ENCODE measurements at regions not wholly inside any gene's neighbourhood (a gene's known extent, or its start where the extent isn't known, plus 50 kb on each side); places are given as distances from the start of the nearest gene placed in this dataset.

DNA sequence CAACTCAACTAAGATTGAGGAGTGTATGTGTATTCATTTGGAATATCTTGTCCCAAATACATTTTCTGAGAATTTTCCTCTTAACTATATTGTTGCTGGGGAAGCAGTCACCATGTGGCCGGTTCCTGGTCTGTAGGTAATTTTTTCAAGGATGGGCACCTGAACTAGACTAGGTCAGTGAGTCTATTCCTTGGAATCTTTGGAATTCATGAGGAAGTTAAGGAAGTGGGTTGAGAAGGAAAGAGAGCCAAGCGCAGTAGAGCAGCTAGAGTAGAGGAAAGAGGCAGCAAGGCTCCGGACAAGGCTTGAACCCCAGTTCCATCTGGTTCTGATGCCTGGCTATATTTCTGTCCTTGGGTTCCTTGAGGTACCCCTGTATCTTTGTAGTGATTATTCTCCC is 183.7 kb downstream of the DACT1 start:
- Histone ChIP-seq H4K5ac (ENCODE audit: insufficient read length, low read depth, low read length) (no peak overlapping the region), H3K4me2 (ENCODE audit: insufficient read depth, insufficient read length, low read length) (no peak overlapping the region), H3K9ac (ENCODE audit: extremely low read depth, insufficient read length, low read length) (no peak overlapping the region), H3K9me3 (ENCODE audit: control insufficient read depth, low read depth, low read length) (no peaks in the 10 kb centered on the region), H3K23me2 (ENCODE audit: insufficient read length, low read depth, low read length, poor library complexity, severe bottlenecking) (no peaks in the 10 kb centered on the region), H3T11ph (ENCODE audit: low read length) (no peak overlapping the region), H2AFZ (ENCODE audit: low read length) (no peak overlapping the region), H3K4ac (ENCODE audit: low read depth, low read length) (no peak overlapping the region), H3K27ac (ENCODE audit: insufficient read length, low read depth, low read length) (no peak overlapping the region), H2BK12ac (ENCODE audit: insufficient read length, low read depth, low read length) (no peak overlapping the region), H4K91ac (ENCODE audit: insufficient read length, low read depth, low read length) (no peak overlapping the region), H2BK15ac (ENCODE audit: low read depth, low read length) (no peak overlapping the region), H2AK5ac (ENCODE audit: insufficient read length, low read length) (no peak overlapping the region), H2BK120ac (ENCODE audit: low read depth, low read length, poor library complexity, severe bottlenecking) (no peak overlapping the region), H3K14ac (ENCODE audit: insufficient read depth, low read length) (no peak overlapping the region), H2BK5ac (ENCODE audit: insufficient read length, low read length) (no peak overlapping the region), H3K23ac (ENCODE audit: insufficient read length, low read depth, low read length) (no peak overlapping the region), H2BK20ac (ENCODE audit: low read depth, low read length, poor library complexity, severe bottlenecking) (no peak overlapping the region), H3K56ac (ENCODE audit: insufficient read length, low read depth, low read length) (no peak overlapping the region), H4K8ac (replicated peaks; ENCODE audit: insufficient read length, low read depth, low read length) (no peak overlapping the region), H4K20me1 (ENCODE audit: control insufficient read depth, insufficient read depth, insufficient read length) (no peaks in the 10 kb centered on the region), H3K18ac (ENCODE audit: insufficient read length, low read depth, low read length) (no peak overlapping the region), H3K79me2 (ENCODE audit: insufficient read depth, low read length) (no peaks in the 10 kb centered on the region), H3K27me3 (ENCODE audit: insufficient read depth, low read length) (no peaks in the 10 kb centered on the region), H3K79me1 (ENCODE audit: insufficient read depth, low read depth, low read length, poor library complexity, severe bottlenecking) (no peaks in the 10 kb centered on the region), H3K4me1 (ENCODE audit: insufficient read depth, low read length) (no peaks in the 10 kb centered on the region)
- Mint-ChIP-seq H3K4me3 (no peak overlapping the region), H3K27me3 (ENCODE audit: low read depth) (peaks cover 2% of the 10 kb centered on the region), H3K36me3 (ENCODE audit: insufficient read depth in 1 of 3, low read depth in 3 of 3) (no peaks in the 10 kb centered on the region; a peak in 1 of 7 replicates), H3K9me3 (peaks cover 0 to 3% of the 10 kb centered on the region in 2 experiments; a peak in 1 of 5 replicates), H3K27ac (no peak overlapping the region), H3K4me1 (no peaks in the 10 kb centered on the region)
- DNase-seq, result no peak
- WGBS (ENCODE audit: extremely low coverage, insufficient read length, low lambda C conversion rate), result no CpG with 5 or more reads among the region's 3 CpGs
- TF ChIP-seq, protein P1, sequence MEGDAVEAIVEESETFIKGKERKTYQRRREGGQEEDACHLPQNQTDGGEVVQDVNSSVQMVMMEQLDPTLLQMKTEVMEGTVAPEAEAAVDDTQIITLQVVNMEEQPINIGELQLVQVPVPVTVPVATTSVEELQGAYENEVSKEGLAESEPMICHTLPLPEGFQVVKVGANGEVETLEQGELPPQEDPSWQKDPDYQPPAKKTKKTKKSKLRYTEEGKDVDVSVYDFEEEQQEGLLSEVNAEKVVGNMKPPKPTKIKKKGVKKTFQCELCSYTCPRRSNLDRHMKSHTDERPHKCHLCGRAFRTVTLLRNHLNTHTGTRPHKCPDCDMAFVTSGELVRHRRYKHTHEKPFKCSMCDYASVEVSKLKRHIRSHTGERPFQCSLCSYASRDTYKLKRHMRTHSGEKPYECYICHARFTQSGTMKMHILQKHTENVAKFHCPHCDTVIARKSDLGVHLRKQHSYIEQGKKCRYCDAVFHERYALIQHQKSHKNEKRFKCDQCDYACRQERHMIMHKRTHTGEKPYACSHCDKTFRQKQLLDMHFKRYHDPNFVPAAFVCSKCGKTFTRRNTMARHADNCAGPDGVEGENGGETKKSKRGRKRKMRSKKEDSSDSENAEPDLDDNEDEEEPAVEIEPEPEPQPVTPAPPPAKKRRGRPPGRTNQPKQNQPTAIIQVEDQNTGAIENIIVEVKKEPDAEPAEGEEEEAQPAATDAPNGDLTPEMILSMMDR (conservative IDR thresholded peaks at IDR 0.05), result no peak
